T-helper 1 cell treated with Interleukin-12 subunit alpha and Interleukin-12 subunit beta and Interleukin-4 antibody, amounts not matched to agents 30 μg/mL and 1 μg/mL, for 36 hours (primary cell): ENCODE measurements at regions not wholly inside any gene's neighbourhood (a gene's known extent, or its start where the extent isn't known, plus 50 kb on each side); places are given as distances from the start of the nearest gene placed in this dataset.

ENCODE experiments used
- H3K27ac Mint-ChIP-seq: one replicate; pipeline ENCODE4 v1.8.0; 2021; ENCODE audit warnings: mild to moderate bottlenecking, mixed read lengths
- H3K27me3 Mint-ChIP-seq: one replicate; pipeline ENCODE4 v1.8.0; 2021; ENCODE audit warnings: low read depth, mixed read lengths
- H3K36me3 Mint-ChIP-seq: one replicate; pipeline ENCODE4 v1.8.0; 2021; ENCODE audit warnings: low read depth, mixed read lengths
- H3K4me1 Mint-ChIP-seq: one replicate; pipeline ENCODE4 v1.8.0; 2021; ENCODE audit warnings: low read depth, mixed read lengths
- H3K4me3 Mint-ChIP-seq: one replicate; pipeline ENCODE4 v1.8.0; 2021; ENCODE audit warnings: mild to moderate bottlenecking, moderate library complexity, mixed read lengths
- H3K9me3 Mint-ChIP-seq: one replicate; pipeline ENCODE4 v1.8.0; 2021; ENCODE audit warnings: mixed read lengths

DNA sequence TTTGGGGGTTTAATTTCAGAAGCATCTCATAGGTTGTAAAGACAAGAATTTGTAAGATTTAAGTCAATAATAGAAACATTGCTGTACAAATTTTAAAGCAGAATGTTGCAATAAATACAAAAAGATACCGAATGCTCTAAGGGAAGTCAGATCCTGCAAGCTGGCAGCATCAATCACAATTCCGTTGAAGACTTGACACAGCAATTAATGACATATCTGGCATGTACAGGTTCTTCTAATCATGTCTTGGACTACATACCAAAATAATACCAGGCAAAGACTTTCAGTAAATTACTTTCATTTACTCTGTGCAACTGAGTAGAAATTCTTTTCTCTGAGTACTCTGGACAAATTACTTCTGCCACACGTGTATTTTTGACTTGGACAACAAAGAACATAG, 54.0 kb upstream of the CDIN1 start:
- H3K9me3 Mint-ChIP-seq = no peaks in the 10 kb centered on the region
- H3K27me3 Mint-ChIP-seq = no peaks in the 10 kb centered on the region
- no peak overlapping the region for H3K4me3 Mint-ChIP-seq
- no peak overlapping the region for H3K27ac Mint-ChIP-seq
- no peaks in the 10 kb centered on the region for H3K4me1 Mint-ChIP-seq
- no peaks in the 10 kb centered on the region for H3K36me3 Mint-ChIP-seq

GRCh38 chr15:36527235-36528162, 51.9 kb upstream of the CDIN1 start:
- no peaks in the 10 kb centered on the region for H3K9me3 Mint-ChIP-seq
- no peak overlapping the region for H3K4me3 Mint-ChIP-seq
- H3K36me3 Mint-ChIP-seq = no peaks in the 10 kb centered on the region
- H3K4me1 Mint-ChIP-seq = no peaks in the 10 kb centered on the region
- H3K27me3 Mint-ChIP-seq = no peaks in the 10 kb centered on the region
- H3K27ac Mint-ChIP-seq = no peak overlapping the region

- Mint-ChIP-seq H3K4me1 (no peaks in the 10 kb centered on the region), H3K4me3 (no peak overlapping the region), H3K9me3 (no peaks in the 10 kb centered on the region), H3K27ac (no peak overlapping the region), H3K36me3 (no peaks in the 10 kb centered on the region), H3K27me3 (no peaks in the 10 kb centered on the region)
These were observed 50.0 kb upstream of the CDIN1 start for GRCh38 chr15:36529296-36530011.
